Right cardiac atrium (tissue), 5 donors: ENCODE measurements at regions not wholly inside any gene's neighbourhood (a gene's known extent, or its start where the extent isn't known, plus 50 kb on each side); places are given as distances from the start of the nearest gene placed in this dataset.

ENCODE experiments used
- ATAC-seq, 2 donors: fragments of 200-7000 bp; cut with Tn5 transposase; one replicate each; pipeline versions ENCODE4 v1.8.0 to v1.9.1; 2020; ENCODE audit warnings: moderate library complexity in 2 of 2, mild to moderate bottlenecking in 1 of 2
- DNase-seq, 3 donors: peaks; one replicate each; pipeline ENCODE4 v3.0.0-alpha.2; 2020
- H3K27ac ChIP-seq: one replicate; pipeline ENCODE4 v1.5.1; 2013; ENCODE audit warnings: mild to moderate bottlenecking, low read length, control low read depth, moderate library complexity
- H3K27me3 ChIP-seq: one replicate; pipeline ENCODE4 v1.6.1; 2013; ENCODE audit not compliant: control insufficient read depth, insufficient read depth
- H3K4me1 ChIP-seq: one replicate; pipeline ENCODE4 v1.6.1; 2013; ENCODE audit warnings: low read length; ENCODE audit not compliant: control insufficient read depth, insufficient read depth
- H3K4me3 ChIP-seq: one replicate; pipeline ENCODE4 v1.5.1; 2013; ENCODE audit warnings: low read length, control low read depth
- H3K9me3 ChIP-seq: one replicate; pipeline ENCODE4 v1.6.1; 2013; ENCODE audit warnings: low read length; ENCODE audit not compliant: control insufficient read depth
- WGBS: extraction: QIAGEN DNeasy Blood & Tissue Kit; methylation state at CpG from one replicate; pipeline ENCODE4 v1.1.7; 2013; 5-methylcytosine and 5-hydroxymethylcytosine counted together
- intact Hi-C, 4 donors: fragments of 100-400 bp; cut with DNase I; formaldehyde crosslinking; loops; one replicate each; pipeline versions ENCODE4 v1.11.0 to v1.14.0; 2022 to 2023
- donor health status: healthy with polysubstance abuse.
- donor health status: DM: no; HTN: yes; CAD: no.
- donor health status: DM: no; HTN: no; CAD: no.
- donor health status: DM: no; HTN: yes; CAD: no; lungs with severe emphysema.
- donor health status: DM: yes; HTN: yes; CAD: no.

GRCh38 chr5:89493414-89493813 lies 610.4 kb upstream of the MEF2C start:
- Histone ChIP-seq H3K27me3 (no peaks in the 10 kb centered on the region), H3K4me1 (no peaks in the 10 kb centered on the region), H3K27ac (no peak overlapping the region), H3K9me3 (no peaks in the 10 kb centered on the region), H3K4me3 (no peak overlapping the region)
- ATAC-seq (no peak), DNase-seq (no peak)
- 94% methylated on average over 1 of the region's 1 CpG for WGBS
- intact Hi-C loops: no loop called here

DNA sequence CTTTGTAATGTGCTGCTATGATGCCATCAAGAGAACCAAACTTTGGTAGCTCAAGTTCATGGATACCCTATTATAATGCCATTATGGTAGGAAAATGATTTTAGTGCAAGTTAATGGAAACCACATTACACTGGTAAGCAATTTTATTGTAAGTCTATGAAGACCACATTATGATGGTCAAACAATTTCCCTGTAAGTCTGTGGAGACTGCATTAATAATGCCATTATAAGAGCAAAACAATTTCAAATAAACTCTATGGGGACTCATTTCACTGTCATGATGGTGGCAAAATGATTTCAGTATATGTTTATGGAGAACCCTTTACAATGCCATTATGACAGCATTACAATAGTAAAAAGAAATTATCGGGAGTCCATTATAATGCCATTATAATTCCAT lies 602.0 kb upstream of the MEF2C start:
- DNase-seq: no peak
- H3K9me3 ChIP-seq: no peaks in the 10 kb centered on the region
- intact Hi-C loops: no loop called here
- H3K27me3 ChIP-seq: no peaks in the 10 kb centered on the region
- H3K4me3 ChIP-seq: no peak overlapping the region
- 91% methylated on average over 1 of the region's 1 CpG for WGBS
- H3K27ac ChIP-seq: no peak overlapping the region
- no peaks in the 10 kb centered on the region for H3K4me1 ChIP-seq
- ATAC-seq: no peak

GRCh38 chr5:89480406-89481007 lies 597.5 kb upstream of the MEF2C start:
- no peaks in the 10 kb centered on the region for H3K27me3 ChIP-seq
- ATAC-seq (no peak), DNase-seq (no peak)
- H3K27ac ChIP-seq: no peak overlapping the region
- H3K9me3 ChIP-seq: no peaks in the 10 kb centered on the region
- no peak overlapping the region for H3K4me3 ChIP-seq
- intact Hi-C loops: no loop called here
- H3K4me1 ChIP-seq: no peaks in the 10 kb centered on the region
- 91% methylated on average over 1 of the region's 1 CpG for WGBS

GRCh38 chr5:89478851-89479250 lies 595.9 kb upstream of the MEF2C start:
- H3K27ac ChIP-seq: no peak overlapping the region
- DNase-seq (no peak), ATAC-seq (no peak)
- H3K4me1 ChIP-seq: no peaks in the 10 kb centered on the region
- intact Hi-C loops: no loop called here
- no peak overlapping the region for H3K4me3 ChIP-seq
- WGBS: 97% methylated on average over 1 of the region's 1 CpG
- no peaks in the 10 kb centered on the region for H3K9me3 ChIP-seq
- H3K27me3 ChIP-seq: no peaks in the 10 kb centered on the region

DNA sequence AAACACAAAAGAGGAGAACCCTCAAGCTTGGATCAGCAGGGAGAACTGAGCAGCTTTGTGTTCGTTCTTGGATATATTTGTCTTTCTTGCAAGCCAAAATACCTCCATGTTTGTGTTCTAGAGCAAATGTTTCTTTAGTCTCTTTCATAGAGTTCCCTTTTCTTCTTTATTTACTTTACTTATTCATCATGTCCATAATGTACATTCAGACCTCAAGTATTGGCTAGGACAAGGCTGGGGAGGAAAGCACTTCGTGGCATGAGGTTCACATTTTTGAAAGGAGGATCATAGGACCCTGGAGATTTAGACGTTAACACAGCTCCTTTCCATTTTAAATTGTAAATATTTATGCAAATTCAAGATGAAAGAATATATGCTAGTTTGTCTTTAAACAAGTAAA lies 590.2 kb upstream of the MEF2C start:
- Histone ChIP-seq H3K4me1 (no peaks in the 10 kb centered on the region), H3K9me3 (no peaks in the 10 kb centered on the region), H3K27me3 (no peaks in the 10 kb centered on the region), H3K27ac (no peak overlapping the region), H3K4me3 (no peak overlapping the region)
- ATAC-seq: no peak
- WGBS: 78% methylated on average over 3 of the region's 3 CpGs
- no peak for DNase-seq
- intact Hi-C loops: no loop called here

GRCh38 chr5:89471541-89471940 lies 588.6 kb upstream of the MEF2C start:
- Histone ChIP-seq H3K4me1 (no peaks in the 10 kb centered on the region), H3K9me3 (no peaks in the 10 kb centered on the region), H3K27ac (no peak overlapping the region), H3K27me3 (no peaks in the 10 kb centered on the region), H3K4me3 (no peak overlapping the region)
- WGBS: 70% methylated on average over 1 of the region's 1 CpG
- intact Hi-C loops: no loop called here
- ATAC-seq (no peak), DNase-seq (no peak)

DNA sequence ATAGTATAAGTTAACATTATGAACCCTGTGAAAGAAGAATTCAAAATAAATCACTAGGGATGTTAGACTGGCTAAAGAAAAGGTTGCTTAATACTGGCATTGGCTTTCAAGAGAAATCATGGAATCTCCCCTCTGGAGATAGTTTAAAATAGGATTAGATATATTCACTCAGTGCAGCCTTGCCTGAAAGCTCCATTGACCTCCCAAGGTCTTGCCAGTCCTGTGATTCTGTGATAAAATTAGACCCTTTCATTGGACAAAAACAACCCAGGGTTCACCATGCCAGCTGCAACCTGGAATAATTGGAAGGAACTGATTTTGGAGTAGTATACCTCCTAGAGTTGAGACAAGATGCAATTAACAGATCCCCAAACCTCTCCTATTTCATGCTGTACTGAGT lies 588.1 kb upstream of the MEF2C start:
- no peak overlapping the region for H3K4me3 ChIP-seq
- no peaks in the 10 kb centered on the region for H3K27me3 ChIP-seq
- no peaks in the 10 kb centered on the region for H3K4me1 ChIP-seq
- ATAC-seq: no peak
- H3K27ac ChIP-seq: no peak overlapping the region
- intact Hi-C loops: no loop called here
- H3K9me3 ChIP-seq: no peaks in the 10 kb centered on the region
- no peak for DNase-seq

GRCh38 chr5:89470658-89471057 lies 587.7 kb upstream of the MEF2C start:
- 85% methylated on average over 1 of the region's 1 CpG for WGBS
- H3K27ac ChIP-seq: no peak overlapping the region
- DNase-seq (no peak), ATAC-seq (no peak)
- intact Hi-C loops: no loop called here
- no peaks in the 10 kb centered on the region for H3K4me1 ChIP-seq
- H3K4me3 ChIP-seq: no peak overlapping the region
- no peaks in the 10 kb centered on the region for H3K9me3 ChIP-seq
- no peaks in the 10 kb centered on the region for H3K27me3 ChIP-seq

DNA sequence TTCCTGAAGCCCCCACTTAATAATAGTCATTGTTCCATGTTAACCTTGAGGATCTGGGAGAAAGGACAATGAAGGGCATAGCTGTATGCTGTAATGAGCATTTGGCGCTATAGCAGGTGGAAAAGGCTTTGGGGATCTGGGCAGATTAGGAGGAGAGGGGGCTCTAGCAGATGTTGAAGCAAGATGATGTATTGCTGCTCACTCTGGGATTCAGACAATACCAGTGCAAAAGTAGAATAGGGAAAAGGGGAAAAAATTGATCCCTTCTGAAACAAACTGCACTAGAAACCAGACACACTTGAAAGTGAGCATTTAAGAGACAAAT lies 575.3 kb upstream of the MEF2C start:
- DNase-seq (no peak), ATAC-seq (no peak)
- no peaks in the 10 kb centered on the region for H3K9me3 ChIP-seq
- H3K4me1 ChIP-seq: peaks cover 2% of the 10 kb centered on the region
- no peak overlapping the region for H3K4me3 ChIP-seq
- H3K27ac ChIP-seq: peak overlapping the region; percentile 49
- no peaks in the 10 kb centered on the region for H3K27me3 ChIP-seq
- 96% methylated on average over 1 of the region's 1 CpG for WGBS
- intact Hi-C loops: no loop called here

DNA sequence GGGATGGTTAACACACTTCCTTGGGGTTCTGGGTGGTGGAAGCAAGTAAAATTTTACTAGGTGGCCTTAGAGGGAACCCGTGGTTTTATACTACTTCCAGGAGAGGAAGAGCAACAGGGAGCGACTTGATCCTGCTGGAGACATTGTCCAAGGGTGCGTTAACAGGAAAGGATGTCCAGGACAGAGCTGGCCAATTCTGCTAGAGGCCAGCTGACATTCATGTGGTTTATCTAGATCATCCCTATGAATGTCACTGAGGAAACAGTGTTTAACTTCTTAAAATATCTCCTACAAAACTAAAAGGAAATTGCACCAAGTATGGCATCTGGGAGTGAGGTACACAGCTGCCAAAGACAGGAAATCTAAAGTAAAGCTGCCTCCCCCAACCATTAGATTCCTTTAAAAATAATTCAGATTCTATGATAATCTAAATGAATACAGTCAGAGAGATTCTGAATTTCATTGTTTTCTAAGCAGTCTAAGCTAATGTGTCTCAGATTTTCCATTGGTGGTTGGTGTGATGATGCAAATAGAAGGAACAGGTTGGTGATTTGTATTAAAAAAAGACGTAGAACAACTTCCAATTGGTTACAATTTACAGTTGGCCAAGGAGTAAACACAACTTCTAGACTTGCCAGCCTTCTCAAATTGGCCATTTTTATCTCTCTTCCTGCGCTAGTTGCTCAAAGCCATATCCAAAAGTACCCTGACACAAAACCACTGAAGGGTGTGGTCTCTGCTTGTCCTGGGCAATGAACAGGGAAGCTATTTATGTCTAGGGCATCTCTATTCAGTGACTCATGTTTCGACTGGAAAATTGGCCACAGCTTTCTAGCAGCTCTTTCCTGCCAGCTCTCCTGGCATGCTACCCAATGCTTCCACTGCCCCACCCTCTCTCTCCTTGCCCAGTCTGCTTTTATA lies 574.7 kb upstream of the MEF2C start:
- intact Hi-C loops: no loop called here
- H3K27me3 ChIP-seq: no peaks in the 10 kb centered on the region

GRCh38 chr5:89452081-89452480 lies 569.1 kb upstream of the MEF2C start:
- ATAC-seq (no peak), DNase-seq (no peak)
- H3K4me3 ChIP-seq: no peak overlapping the region
- no peaks in the 10 kb centered on the region for H3K4me1 ChIP-seq
- intact Hi-C loops: no loop called here
- no peak overlapping the region for H3K27ac ChIP-seq
- no peaks in the 10 kb centered on the region for H3K9me3 ChIP-seq
- 93% methylated on average over 4 of the region's 4 CpGs for WGBS
- H3K27me3 ChIP-seq: no peaks in the 10 kb centered on the region

More for the DNA sequence above, 574.7 kb upstream of the MEF2C start:
- peaks cover 2% of the 10 kb centered on the region for H3K4me1 ChIP-seq
- H3K27ac ChIP-seq: peak overlapping the region; percentile 62
- ATAC-seq: peak; percentile 98 to 99
- WGBS: 39% methylated on average over 6 of the region's 6 CpGs
- DNase-seq: peak; percentile 68 to 78 (median 69)
- no peak overlapping the region for H3K4me3 ChIP-seq
- H3K9me3 ChIP-seq: no peaks in the 10 kb centered on the region
